ENCODE measurements at regions not wholly inside any gene's neighbourhood (a gene's known extent, or its start where the extent isn't known, plus 50 kb on each side); places are given as distances from the start of the nearest gene placed in this dataset.

DNA sequence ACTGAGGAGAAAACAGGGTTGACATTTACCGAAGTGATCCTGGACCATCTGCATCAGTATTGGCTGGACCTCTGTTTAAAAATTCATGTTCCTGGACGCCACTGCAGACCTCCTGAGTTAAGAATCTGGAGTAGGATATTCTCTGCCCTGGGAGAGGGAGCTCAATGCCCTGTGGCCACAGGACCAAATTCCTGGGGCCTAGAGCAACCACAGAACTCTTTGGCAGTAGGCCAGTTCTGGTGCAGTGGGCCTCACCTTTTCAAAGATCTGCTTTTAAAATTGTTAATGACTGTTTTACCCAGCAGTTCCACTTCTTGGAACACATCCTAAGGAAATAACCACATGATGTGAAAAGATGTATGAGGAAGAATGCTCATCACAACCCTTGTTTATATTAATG, 133.3 kb upstream of the ADPGK start:
- no peak for DNase-seq

DNA sequence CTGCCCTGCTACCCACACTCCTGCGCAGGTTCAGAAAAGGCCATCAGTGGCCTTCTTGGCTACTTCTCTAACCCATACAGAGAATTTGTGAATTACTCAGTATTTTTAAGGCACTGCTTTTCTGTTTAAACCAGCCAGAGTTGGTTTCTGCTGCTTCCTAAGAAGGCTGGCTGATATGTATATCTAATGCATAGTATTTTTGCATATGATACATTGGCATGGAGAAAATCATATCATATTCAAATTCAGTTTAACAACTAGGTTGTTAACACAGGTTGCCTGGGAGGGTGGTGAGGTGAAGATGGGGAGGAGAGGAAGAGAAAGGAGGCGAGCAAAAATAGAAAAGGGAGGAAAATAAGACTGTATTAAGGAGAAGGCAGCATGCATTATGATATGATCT, 132.8 kb upstream of the ADPGK start:
- DNase-seq, result no peak

DNA sequence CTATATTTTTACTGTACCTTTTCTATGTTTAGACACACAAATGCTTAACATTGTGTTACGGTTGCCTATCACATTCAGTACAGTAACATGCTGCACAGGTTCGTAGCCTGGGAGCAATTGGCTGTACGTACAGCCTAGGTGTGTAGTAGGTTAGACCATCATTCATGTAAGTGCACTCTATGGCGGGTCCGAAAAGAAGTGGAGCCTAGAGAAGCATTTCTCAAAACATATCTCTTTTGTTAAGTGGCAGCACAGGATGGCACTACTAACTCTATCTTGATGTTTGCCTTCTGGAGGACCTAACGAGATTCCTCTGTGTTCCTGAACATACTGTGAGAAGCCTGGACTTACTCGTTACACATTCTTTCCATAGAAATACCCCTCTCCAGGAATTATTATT, 132.3 kb upstream of the ADPGK start:
- no peak for DNase-seq

DNA sequence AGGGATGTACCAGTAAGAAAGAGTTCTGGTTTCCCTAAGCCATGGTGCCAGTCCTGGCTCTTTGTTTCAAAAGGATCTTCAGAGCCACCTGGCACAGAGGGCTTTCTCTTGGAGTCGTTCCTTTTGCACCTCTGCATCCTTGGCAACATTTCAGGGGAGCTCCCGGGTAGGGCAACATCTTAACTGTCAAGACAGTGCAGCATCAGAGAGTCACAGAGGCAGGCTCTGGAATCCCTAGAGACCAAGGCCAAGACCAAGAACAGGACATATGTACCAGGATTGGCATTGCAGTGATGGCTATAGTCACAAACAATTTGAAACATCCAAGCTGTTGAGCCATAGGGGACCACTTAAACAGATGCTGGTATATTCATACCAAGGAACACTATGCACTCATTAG, 129.4 kb upstream of the ADPGK start:
- DNase-seq, result no peak

DNA sequence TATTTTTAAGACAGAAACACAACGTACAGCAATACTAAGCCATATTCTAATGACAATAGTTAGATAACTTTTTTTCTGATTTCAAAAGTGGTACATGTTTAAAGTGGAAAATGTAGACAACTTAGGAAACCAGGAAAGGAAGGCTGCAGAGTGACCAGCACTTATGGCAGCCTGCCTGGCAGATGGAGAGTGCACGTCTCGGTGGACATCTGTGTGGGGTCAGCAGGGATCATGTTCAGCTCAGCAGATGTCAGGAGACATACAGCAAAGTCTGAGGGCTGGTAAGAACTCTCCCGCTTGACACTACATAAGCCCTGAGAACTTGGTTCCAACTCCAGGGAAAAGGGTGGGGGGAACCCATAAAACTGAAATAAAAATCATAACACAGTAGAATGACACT, 128.6 kb upstream of the ADPGK start:
- DNase-seq, result no peak

DNA sequence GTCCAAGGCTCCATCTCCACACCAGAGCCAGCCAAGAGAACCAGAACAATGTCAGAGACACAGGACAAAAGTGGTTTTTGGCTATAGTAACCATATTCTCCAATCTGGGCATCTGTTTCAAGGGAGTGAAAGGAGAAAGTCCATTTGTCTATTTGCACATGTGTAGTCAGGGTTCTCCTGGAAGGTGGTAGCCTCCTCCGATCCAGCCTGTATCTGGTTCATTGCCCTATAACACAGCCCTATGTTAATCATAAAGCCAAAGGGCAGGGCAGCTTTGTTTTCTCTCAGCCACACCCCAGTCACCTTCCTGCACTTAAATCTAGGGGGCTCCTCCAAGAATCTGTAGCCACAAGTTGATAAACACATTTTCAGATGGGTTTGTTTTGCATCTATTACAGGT, 128.1 kb upstream of the ADPGK start:
- DNase-seq, result no peak

DNA sequence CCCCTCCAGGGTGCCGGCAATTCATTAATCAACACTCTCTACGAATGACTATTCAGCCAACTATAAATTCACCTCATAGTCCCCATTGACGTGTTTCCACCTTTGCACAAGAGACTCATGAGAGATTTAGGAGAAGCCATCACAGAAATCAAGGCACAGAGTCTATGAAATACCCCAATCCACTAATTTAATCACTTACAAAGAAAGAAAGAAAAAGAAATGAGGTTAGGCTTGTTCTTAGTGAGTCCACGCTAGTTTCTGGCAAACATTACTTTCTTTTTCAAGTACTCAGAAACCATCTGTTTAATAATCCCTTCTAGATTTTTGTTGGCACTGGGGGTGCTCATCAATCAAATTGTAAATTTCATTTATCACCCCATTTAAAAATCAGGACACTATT, 125.2 kb upstream of the ADPGK start:
- DNase-seq, result no peak

DNA sequence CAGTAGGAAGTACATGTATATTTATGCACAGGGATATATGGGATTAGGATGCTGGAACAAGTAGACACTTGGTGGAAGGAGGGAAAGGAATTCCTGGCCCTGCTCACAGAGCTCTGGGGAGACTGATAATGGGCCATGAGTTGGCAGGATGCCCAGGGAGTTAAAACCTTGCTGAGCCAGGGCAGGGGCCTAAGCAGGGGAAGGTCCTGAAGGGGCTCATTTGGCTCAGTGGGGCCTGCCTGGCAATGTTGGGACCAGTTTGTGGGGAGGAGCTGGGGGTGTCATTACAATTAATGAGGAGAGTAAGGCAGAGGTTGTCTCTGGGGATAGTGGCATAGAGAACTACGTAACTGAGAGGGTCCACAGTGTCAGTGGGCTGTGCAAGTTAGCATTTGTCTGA, 124.2 kb upstream of the ADPGK start:
- DNase-seq, result no peak

DNA sequence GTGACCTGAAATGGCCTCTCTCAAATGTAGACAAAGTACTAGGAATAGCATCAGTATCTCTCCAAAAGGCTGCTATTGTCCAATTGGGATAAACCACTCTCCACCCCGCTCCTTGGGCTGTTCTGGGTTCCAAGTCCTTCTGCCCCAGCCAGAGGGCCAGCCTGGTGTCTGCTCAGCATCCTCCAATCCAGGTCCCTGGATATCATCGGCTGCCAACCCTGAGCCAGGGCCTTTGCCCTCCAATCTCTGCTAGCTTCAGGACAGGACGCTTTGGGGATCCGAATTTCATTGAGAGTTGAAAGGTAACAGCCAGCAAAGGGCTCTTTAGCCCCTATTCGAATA, 119.3 kb upstream of the ADPGK start:
- DNase-seq, result no peak

DNA sequence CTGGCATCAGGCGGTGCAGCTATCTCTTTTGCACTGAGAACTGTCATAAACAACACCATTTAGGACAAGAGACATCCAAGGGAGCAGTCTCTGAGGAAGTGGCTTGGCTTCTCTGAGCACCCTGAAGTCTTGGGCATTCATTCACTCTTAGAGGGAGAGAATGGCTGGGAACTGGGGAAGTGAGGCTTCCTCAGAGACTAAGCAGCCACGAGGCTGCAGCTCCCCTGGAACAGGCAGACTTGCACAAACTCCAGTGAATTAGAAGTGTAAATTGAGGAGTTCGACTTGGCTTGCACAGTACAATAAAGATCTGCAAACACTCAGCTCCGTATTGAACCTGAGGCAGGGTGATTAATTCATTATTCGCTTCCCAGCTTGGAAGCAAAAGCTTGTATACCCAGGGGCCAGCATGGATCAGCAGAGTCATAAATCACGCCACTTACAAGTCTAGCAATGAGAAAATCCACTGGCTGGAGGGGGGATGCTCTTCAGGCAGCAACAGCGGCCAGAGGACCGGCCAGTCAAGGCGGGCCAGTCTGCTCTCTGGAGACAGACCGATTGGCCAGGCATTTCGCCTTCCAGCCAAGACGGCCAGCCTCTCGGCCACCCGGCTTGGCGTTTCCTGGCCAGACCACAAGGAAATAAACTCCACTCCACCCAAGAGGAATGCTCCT, 118.8 kb upstream of the ADPGK start:
- no peak for DNase-seq

DNA sequence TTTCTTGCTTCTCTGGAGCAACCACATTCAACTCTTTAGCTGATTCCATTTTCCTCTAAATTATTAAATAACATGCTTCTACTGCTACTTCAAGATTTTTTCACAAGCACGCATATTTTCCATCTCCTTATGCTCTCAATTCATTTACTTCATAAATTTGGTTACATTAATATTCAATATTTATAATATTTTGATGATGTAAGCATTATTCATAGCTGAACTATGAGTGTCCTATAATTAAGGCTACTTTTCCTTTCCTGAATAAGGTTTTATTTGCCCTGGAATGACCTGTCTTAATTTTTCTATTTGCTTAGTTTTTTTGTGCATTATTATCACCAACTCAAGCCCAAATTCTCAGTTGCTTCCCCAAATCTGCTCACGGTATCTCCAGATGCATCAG, 109.4 kb upstream of the ADPGK start:
- DNase-seq, result no peak

DNA sequence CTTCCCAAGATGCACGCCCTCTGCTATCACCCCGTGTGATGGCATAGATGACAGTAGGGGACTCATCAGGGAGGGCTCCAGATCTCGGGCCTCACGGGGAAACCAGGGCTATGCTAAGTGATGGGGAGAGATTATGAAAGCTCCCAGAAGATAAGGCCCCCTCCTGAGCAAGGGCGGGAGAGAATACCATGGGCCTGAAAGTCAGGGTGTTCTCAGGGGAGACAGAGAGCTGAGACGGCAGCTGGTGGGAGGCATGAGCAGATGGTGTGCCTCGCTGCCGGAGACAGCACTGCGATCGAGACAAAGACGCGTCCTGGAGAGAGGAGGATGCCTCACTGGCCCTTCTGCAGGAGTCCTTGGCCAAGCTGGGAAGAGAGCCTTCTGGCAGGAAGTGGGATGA, 106.5 kb upstream of the ADPGK start:
- peak; percentile 82 for DNase-seq

DNA sequence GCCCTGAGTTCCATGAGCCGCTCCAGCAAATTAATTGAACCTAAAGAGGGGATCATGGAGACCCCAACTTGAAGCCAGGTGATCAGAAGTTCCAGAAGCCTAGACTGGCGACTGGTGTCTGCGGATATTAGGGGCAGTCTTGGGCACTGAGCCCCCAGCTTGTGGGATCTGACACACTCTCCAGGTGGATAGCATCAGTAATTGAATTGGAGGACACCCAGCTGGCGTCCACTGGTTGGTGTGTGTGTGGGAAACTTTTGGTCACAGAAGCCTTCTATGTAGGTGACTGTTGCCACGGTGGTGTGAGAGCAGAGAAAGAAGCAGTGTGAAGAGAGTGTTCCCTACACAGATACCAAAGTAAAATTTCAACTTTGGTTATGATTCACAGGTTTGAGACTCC, 106.0 kb upstream of the ADPGK start:
- DNase-seq, result no peak

DNA sequence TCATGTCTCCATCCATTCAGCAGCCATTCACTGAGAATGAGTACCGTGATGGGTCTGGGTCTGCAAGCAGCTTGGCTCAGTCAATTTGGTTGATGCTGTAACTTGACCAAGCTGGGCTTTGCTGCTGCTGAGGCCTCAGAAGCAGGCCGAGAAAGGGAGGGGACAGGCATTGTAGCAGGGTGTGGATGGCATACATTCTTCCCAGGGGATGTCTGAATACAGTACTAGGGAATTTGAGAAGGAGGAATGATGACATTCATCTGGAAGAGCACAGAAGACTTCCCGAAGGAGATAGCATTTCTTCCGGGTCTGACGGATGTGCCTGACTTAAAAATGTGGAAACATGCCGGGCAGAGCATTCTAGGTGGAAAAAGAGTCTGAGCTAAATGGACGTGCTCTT, 105.3 kb upstream of the ADPGK start:
- DNase-seq, result no peak

DNA sequence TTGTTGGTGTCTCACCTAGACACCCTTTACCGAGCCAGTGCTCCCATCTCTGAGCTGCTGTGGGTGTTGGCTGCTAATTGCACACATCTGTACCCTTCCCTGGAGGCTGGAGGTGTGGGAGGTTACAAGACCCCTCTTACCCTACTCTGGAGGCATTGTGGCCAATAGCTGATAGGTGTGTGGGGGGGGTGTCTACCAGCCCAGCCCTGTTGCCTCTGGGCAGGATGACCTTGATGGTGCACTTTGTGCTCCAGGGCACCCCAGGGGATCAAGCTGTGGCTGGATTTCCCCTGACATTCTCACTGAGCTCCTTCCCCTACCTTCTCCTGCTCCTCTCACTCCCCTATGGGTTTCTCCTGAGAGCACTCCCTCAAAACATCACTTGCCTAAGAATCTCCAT, 104.7 kb upstream of the ADPGK start:
- DNase-seq, result no peak

DNA sequence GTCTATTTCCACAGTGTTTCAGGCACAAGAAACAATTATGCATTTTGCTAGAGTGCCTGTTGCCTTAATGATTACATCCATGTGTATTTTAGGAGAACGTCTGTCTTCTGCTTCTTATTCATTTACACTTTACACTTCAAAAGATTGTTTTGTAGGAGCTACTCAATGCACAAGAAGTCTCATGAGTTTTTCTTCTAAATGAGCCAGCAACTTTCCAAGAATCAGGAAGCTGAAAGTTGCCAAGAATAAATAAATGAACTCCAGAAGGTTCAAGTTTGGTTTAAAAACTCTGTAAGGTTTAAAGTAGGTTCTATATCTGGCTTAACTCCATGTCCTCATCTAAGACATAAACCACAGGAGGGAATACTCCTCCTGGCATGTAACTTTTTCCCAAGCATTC, 103.8 kb upstream of the ADPGK start:
- DNase-seq, result no peak

DNA sequence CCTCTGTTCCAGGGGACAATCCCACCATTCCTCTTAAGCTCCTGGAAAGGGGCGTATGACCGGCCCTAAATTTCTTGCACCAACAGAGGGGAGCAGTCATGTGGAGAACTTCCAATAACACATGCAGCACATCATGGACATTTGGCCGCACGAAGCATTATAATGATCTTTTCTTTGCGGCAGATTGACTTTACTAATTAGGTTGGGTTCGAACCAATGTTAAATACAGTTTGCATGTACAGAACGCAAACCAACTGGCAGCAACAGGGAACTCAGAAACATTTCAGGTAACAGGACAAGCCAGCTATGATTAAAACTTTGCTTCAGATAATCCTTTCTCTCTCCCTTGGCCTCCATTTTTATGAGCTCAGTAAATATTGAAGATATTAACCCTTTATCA, 100.8 kb upstream of the ADPGK start:
- no peak for DNase-seq

DNA sequence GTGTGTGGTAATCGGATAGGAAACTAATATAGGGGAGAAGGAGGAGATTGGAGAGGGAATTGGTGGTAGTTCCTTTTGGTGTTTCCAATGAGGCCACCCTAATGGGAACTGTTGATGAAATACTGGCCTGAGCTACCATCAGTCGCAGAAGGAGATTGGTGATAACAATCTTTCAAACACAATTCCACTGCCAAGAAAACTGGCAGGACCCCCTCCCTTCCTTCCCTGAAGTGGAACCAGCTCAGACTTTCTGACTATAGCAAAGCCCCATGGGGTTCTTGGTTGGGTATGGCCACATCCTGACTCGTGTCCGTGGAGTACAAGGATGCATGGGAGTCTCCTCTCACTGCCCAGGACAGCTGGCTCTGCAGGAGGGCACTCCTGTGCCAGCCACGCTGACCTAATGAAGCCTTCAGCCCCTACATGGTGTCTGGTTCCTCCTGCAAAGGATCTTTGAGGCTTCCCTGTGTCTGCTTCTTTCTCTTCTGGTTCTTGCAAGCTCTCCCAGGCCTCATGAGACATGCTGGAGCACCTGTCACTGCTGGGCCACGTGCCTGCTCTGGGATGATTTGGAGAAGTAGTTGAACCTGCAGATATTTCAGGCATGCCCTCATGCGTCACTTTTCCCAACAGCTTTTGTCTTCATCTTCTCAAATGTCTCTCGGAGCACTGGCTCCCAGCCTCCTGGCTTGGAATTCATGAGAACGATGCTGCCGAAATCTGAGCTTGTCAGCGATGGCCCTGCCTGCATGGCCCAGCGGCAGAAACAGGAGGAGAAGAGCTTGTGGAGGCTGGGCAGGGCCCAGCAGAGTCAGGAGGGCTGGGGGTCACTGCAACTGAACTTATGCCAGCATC, 90.0 kb upstream of the ADPGK start:
- no peak for DNase-seq

DNA sequence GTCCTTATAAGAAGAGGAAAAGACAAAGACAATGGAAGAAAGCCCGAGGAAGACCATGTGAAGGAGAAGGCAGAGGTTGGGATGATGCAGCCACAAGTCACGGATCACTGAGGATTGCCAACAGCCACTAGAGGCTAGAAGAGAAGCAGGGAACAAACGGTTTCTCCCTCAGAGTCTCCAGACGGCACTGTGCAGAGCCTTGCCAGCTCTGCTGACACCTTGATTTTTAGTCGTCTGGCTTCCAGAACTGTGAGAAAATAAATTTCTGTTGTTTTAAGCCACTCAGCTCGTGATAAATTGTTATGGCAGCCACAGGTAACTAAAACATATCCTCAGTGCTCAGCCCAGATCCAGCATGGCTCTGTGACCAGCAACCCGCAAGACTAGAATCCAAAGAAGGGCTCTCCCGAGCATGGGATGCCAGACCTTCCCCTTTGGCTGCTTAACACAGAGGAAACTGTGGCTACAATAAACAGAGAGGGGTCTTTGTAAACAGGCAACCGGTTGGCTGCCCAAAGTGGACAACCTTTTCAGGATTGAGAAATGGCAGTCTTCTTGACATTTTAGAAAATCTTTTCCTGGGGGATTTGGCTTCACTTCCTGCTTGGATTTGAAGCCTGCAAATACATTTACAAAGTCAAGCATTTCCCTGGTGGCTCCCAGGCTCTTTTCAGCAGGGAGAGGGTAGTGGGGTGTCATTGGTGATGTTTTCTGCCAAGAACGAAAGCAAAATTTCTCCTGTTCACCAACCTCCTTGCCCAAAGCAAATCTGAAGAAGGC, 88.7 kb upstream of the ADPGK start:
- DNase-seq, result no peak

DNA sequence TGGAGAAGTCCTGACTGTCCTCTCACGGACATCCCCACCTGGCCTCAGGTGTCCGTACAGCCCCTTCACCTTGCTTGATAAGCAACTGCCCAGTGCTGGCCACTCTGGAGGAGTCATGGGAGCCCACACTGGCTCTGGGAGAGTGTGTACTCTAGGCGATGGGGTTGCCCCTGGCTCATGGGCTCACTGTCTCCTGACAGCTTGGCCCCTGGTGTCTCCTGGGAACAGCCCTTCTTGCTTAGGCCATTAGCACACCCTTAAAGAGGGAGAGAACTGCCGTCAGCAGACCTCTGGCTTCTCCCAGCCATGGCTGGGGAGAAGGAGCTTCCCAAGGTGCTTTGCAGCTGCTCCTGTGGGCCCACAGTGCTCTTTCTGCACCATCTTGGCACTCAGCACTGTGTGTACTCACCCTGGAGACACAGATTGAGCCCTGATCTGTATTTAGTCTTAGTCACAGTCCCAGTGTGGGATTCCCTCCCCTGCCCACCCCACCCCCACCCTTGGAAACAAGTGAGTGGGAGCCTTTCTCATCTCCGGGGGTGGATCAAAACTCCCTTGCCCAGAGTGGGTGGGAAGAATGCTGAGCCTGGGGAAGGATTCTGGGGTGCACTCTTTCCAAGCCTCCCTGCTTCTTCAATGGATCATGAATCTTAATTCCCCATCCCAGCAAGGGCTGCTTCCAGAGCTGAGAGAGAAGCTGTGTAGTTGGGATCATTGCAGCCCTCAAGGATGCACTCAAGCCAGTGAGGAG, 83.5 kb upstream of the ADPGK start:
- no peak for DNase-seq

DNA sequence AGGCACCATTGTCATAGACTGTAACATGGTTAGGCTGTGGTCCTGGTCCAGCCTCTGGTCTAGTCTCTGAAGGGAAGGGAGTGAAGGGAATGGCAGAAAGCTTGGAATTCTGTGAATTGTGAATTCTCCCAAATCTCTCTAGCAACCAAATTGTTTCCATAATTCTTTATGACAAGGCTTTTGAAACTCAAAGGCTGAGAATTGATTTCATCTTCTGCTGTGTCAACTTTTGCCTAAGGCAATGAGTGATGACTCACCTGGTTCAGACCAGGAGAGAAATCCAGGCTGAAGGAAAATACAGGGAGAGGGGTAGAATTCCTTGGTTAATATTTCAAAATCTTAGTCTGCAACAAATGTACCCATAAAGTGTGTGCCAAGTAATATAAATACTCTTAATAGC, 82.6 kb upstream of the ADPGK start:
- DNase-seq, result no peak

DNA sequence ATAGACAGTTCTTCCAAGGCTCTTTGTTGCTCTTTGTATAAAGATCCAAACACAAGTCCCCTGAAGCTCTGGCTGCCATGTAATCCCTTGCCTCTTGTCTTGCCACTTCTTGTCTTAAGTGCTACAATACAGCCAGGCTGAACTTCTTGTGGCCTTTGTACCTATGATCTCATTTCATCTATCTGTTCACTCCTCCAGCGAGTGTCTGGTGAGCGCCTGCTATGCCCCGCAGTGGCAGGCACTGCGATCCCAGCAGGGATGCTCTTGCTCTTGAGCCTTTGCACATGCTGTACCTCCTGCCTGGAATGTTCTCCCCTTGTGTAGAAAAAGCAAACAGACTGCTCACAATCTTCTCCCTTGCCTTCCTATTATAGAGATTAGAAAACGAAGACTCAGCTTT, 81.9 kb upstream of the ADPGK start:
- DNase-seq, result no peak

DNA sequence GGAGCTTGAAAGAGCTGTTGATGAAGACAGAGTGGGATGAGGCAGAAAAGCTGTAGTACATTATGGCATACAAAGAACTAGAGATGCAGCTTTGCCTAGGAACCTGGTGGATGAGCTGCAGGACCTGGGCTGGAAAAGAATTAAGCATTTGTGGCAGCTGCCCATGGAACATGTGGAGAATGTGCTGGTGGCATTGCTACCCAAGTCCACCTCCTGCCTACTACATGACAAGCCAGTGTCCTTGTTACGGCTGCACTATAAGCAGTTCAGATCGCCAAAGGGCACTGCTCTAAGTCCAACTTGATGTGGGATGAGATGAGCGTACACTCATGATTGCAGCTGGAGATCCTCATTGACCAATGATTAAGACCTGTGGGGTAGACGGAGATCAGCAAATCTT, 81.1 kb upstream of the ADPGK start:
- DNase-seq, result no peak

All from NCI-H1694 (cell line).